HG02943 (cell line): ENCODE measurements at regions not wholly inside any gene's neighbourhood (a gene's known extent, or its start where the extent isn't known, plus 50 kb on each side); places are given as distances from the start of the nearest gene placed in this dataset.

Experiments used
- ATAC-seq: cut with Tn5 transposase; IDR thresholded peaks from one replicate; pipeline ENCODE4 v1.9.1; 2021; ENCODE audit warnings: mild to moderate bottlenecking, low read depth, moderate library complexity; ENCODE audit not compliant: unreplicated experiment

DNA sequence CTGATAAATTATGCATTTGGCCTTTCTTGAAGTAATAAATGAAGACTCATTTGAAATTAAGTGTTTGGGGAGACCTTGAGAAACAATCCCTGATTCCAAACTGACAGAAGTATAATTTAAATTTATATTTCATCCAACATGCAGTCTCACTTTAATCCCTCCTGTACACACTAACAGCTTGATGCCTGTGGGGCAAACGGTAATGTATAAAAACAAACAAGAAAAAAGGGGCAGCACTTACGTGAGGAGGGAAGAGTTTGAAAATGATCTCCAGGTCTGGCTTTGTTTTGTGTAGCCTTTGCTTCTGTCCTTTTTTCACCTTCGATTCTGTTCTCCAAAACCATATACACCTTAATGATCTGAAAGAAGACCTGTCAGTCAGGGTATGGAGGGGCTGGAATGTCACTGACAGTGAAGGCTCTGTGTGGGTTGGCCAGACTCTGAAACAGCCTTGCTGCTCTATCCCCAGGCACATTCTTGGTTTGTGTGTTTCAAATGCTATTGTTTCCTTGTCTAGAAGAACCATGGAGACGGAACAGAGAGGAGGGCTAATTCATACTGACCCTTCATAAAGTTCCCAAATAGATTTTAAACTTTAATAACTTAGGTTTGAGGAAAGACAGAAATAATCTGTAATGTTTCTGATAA lies 338.2 kb upstream of the WWC1 start:
- ATAC-seq: no peak

DNA sequence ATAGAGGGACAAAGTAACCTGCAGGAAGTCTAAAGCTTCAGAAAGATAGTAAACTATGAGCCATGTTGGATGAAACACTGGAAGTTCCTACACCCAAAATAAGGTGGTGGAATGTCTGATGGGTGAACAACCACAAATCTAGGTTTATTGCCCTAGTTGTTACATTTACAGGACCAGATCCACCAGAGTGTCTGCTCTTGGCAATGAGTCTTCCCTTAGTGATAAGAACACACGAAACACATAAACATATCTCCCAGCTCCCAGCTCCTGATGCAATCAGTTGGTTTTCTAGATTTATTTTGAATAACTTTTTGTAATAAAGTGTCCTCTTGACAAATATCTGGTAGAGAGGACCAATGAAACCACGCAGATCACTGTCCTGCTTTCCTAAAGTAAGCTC lies 329.7 kb upstream of the WWC1 start:
- ATAC-seq: no peak

DNA sequence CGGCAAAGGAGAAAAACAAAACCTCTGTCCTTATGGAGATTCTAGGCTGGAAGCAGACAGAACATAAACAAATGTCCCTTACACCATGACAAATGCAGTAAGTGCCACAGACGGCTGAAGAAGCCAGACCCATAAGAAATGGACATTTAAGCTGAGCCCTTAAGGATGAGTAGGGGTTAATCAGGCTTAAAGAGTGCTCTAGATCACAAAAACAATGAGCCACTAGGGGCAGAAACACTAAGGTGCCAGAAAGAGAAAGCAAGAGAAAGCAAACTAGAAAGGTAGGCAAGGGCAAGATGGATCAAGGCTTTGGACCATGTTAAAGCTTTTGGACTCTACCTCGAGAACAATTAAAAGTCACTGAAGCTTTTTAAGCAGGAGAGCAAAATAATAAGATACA lies 326.9 kb upstream of the WWC1 start:
- no peak for ATAC-seq

DNA sequence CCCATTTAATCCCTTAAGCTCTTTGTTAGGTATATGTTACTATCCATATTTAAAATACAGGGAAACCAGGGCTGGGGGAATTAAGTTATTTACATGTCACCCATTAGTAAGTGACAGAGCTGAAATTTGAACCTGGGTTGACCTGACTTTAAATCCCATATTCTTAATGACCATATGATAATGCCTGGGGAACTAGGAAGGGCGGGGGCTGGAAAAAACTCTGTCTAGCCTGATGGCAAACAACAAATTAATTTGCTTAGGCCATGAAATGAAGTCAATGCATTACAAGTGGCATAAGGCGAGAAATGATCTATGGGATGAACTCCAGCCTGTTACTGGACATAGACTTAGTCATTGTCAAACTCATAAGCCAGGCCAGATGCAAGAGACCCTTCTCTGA lies 325.7 kb upstream of the WWC1 start:
- ATAC-seq: no peak

DNA sequence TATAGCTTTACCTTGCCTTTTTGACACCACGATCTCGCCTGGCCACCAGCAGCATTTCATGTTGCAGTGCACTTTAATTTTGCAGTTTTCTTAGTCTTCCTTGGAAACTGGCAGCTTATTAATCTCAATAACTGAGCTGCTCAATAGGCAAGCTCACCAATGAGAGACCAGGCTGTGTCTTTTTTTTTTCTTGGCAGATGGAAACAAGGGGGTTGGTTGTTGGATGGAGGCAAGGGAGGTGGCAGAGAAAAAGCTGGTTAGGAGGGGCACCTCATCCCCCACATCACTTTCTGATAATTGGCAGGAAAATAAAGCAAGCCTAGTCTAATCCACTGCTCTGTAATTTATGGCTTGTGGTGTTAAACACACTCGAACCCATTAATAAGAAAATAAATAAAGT lies 324.5 kb upstream of the WWC1 start:
- no peak for ATAC-seq

DNA sequence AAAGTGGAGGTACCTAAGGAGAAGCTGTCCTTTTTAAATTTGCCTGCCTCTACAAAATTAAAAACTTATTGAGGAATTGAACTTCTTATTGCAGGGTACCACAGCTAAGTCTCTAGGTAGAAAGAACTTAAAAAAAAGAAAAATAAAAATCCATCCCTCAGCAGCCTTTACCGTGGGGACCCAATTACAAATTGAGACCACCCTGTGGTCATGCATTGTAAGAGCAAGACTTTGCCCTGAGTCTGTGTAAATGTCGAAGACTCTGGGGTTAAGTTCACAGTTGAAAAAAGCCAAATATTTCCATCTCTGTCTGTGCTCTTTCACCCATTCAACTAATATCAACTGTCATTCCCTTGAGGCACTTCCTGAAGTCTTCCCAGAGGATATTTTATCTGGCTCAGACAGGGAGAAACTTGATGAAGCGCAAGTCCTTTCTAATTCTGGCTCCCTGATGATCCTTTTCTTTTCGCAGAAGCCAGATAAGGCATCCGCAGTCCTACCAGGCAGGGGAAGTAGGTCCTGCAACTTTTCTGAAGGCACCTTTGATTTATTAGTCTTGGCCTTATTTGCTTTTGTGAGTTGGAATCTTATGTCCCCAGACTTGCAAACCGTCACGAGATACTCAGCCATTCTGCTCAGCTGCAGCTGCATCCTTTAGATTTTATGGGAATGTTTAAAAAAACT lies 323.8 kb upstream of the WWC1 start:
- no peak for ATAC-seq

DNA sequence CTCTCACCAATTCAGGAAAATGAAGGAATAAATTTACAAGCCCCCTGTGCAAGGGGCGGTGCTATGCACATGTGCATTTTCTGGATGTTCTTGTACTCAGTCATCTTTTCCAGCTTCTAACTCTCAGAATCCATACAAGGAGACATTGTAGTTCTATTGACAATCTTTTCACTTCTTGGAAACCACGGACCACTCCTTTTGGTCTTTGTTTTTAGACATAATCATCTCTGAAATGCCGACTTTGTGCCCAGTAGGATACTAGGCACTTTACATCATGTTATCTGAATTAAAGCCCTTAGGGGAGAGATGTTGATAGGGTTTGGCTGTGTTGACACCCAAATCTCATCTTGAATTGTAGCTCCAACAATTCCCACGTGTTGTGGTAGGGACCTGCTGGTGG lies 322.6 kb upstream of the WWC1 start:
- ATAC-seq: no peak

DNA sequence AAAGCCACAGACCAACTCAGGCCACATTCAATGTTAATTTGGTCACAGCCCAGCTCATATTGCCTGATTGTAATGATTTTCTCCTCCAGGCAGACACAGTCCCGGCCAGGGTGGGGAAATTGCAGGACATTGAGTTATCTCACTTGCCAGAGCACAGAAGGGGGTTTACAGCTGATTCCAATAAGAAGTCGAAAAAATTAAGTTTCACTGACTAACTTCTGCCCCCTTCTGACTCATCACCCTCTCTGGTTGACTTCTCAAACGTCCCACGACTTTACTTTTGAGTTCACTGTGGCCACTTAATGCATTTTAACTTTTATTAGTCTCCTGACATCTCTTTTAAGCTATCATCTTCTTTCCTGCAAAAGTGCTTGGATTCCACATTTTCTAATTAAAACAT lies 321.4 kb upstream of the WWC1 start:
- ATAC-seq: no peak

DNA sequence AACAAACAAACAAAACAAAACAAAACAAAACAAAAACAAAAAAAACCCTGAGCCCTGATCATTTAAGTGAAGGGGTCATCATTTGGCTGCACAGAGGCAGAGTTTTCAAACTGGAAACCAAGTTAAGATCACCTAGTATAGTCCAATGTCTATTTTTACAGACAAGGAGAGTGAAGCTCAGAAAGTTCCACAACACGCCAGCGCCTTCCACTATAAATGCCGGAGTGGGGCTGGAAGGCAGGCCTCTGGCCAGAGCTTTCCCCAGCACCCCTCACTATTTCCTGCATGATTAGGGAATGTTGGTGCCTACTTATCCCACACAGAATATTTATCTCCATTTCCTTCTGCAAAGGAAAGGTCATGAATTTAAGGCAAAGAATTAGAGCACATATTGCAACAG lies 319.7 kb upstream of the WWC1 start:
- ATAC-seq: no peak

DNA sequence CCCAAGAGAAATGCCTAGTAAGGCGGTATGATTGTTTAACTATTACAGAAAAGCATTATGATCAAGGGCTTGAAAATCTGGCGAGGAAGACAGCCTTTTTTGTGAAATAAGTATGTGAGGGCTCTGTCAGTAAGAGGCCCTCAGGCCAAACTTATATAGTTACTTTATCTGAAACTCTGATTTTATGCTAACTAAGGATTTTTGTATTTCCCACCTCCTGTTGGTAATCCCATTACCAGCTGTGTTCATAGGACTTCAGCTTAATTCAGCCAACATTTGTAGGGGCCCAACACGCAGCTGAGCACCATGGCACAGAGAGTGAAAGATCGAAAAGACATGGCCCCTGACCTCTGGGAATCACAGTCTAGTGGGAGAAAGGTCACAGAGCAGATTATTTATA lies 318.3 kb upstream of the WWC1 start:
- no peak for ATAC-seq

DNA sequence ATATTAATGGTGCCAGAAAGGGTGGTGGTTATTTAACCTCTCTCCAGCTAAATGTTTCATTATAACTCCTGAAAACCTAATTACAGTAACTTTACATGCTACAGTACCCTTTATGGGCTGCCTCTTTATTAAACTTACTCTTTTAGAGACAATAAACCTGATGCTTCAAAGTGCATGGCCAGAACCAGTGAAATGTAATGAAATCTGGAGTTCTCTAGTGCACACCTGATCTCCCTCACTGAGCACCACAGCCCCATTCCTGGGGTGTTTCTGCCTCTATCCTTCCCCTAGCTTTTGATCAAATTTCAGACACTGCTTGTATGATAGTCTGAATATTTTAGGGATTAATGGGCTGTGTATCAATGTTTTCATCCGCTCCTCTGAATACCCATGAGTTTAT lies 306.5 kb upstream of the WWC1 start:
- ATAC-seq: no peak

DNA sequence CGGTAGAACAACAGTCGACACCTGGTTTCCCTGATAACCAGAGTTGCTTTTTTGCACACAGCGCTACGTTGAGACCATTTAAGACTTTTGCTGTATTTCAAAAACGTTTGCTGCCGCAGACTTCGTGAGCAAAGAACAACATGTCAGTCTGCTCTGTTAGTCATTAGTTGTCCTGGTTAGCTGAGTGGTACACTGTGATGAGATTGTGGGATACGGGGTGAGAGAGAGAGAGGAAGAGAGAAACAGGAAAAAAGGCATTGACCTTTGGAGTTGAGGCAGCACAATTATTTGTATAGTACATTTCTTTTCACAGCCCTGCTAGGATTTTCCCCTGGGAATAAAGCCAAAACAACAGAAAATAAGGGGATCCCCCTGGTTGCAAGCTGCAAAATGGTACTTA lies 306.1 kb upstream of the WWC1 start:
- no peak for ATAC-seq

DNA sequence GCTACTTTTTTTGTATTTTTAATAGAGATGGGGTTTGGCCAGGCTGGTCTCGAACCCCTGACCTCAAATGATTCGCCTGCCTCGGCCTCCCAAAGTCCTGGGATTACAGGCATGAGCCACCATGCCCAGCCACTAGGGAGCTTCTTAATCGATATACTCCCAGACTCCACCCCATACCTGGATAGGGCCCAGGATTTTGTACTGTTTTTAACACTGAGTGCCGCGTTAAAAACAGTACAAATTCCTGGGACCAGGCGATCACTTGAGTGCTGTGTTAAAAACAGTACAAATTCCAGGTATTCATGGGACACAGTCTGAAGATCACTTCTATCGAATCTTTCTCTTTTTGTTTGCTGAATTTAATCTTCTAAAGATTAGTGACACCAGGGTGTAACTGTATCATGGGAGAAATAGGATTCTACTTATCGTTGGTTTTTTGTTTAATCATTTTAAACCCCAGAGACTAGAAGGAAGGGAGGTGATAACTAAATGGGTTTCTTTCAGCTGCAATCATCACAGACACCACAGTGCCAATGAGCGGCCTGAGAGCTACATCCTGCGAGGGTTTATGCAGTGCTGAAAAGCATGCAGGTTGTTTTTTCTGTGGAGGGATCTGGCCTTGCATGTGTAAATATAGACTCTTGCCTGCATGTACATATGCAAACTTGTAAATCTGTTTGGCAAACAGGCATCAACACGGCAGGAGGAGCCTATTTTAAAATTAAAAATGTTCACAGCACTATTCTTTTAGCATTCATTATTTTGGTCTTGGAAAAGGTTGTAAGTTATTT lies 303.8 kb upstream of the WWC1 start:
- no peak for ATAC-seq

DNA sequence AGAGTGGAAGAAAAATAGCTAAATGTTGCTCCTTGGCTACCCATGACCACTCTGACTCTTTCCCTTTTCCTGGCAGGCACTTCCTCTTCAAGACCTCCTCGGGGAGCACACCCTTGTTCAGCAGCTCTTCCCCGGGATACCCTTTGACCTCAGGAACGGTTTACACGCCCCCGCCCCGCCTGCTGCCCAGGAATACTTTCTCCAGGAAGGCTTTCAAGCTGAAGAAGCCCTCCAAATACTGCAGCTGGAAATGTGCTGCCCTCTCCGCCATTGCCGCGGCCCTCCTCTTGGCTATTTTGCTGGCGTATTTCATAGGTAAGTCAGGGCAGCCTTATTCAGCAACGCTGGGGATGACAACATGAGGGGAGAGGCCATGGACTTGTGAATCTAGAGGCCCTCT lies 298.6 kb upstream of the WWC1 start:
- ATAC-seq: no peak

DNA sequence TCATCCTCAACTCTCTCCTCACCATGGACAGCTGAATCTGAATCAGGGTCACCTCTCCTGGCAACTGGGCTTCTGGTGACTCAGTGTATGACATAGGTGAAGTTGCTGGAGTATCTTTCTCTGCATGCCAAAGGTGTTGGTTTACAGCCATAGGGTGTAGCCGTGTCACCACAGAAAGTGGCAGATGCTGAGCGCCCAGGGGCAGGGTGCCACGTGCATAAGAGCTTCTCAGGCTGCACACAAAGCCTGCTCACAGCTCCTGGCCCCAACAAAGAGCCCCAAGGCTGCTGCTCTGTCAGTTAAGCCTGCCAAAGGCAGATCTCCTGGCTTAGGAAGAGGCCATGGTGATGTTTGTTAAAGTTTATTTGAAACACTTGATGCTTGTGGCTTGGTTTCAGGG lies 297.7 kb upstream of the WWC1 start:
- ATAC-seq: no peak

DNA sequence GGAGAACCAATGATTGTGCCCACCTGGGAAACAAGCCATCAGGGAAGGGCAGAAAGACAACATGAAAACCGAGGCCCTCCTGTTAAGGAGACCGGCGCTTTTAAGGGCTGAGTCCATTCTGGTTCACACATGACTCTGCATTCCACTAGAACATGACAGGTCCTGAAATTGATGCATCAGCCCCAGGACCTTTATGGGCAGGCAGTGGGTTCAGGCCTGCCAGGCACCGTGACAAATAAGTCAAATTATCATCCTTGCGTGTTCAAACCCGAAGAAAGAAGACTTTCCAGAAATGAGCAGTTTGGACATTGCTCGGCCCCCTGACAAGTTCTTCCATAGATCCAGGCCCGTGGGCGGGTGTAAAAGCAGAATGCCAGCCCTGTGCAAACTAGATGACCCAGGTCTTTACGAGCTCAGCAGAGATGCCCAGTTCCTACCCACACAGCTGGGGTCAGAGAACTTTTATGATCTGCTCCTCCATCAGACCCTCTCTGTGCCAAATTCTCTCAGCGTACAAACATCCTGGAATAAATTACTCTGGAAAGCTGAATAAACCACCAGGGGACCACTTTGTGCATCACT lies 295.5 kb upstream of the WWC1 start:
- no peak for ATAC-seq

DNA sequence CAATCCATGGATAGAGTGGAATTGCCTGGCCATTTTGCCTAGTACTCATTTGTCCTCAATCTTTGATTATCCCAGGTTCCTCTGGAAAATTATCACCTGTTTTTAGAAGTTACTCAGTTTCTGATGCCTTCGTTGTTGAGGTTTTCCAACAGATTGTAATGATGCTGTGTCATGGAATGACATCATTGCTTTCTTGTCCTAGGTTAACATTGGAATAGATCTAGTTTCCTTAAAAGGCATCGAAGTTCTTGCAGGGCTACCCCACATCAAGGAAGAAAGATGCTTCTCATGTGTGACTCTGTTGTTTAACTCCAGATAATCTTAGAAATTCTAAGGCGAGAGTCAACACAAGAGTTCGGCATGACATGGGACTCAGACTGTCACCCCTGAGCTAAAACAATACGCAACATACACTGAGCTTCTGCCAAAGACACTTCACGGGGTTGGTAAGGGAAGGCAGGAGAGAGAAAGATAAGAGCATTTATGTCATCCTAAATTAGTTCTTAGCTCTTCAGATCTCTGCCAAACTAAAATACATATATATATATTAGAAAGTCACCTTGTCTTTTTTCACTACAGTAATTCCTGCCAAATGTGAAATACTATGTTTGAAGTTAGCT lies 293.2 kb upstream of the WWC1 start:
- ATAC-seq: no peak

DNA sequence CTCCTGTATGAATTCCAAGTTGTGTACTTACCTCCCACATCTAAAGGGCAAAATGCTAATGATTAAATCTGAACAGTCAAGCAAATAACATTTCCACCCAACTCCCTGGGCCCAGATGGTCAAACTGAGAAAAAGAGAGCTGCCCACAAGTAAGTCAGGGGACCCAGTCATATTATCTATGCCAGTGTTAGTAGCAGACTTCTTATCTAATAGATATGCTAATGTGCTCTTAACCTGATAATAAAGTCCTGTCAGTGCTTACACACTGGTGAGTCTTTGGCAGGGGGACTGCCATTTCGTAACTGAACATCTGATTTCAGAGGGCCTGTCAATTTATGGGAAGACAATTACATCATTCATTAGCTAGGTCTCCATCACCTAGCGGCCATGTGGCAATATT lies 292.3 kb upstream of the WWC1 start:
- ATAC-seq: no peak

DNA sequence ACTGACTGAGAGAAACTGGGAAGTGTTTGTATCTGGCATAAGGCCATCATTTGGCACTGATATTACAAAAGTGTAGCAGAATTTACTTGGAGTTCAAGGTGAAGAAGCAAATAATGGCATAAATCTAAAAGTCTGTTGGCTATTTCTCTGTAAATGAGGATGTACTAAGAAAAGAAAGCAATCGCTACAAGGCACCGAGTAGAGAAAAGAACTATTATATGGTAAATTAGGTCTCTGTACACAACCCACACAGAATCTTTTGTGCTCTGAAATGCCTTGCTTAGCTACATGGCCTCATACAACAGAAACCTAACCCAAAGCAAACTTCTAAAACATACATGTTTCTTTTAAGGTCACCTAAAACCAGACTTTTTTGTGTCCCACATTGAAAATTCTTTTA lies 290.1 kb upstream of the WWC1 start:
- ATAC-seq: no peak

DNA sequence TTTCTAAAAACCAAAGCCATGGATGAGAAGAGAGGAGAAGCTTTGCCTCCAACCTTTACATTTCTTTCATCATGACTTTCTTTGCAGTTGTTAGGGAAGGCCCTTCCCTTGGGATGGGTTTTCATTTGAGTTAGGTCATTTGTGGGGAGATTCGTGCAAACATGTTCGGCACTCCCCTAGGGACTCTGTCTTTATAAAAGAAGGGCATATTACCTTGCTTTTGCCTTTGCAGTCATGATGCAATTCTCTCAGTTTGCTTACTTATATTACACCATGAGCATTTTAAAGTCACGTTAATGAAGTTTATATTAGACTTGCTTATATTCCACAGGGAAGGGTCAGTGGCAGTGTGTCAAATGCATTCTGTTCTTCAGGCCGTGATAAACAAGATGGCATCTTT lies 289.3 kb upstream of the WWC1 start:
- ATAC-seq: no peak

DNA sequence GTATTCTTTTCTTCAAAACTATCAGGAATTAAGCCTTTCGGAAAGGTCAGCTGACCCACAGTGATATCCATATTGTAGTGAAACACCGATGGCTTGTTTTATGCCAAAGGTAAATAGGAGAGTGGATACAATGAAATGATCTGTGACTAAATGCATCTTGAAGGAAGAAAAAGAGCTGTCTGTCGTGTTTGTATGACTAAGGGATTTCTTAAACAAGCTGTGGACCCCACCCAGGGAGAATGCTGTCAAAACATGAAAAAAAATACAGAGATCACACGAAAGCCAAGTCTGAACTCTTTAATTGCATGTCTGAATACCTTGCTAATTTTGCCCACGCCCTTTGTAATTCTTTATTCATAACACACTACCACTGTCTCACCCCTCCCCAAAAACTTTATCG lies 286.4 kb upstream of the WWC1 start:
- ATAC-seq: no peak
